ENCODE measurements at regions not wholly inside any gene's neighbourhood (a gene's known extent, or its start where the extent isn't known, plus 50 kb on each side); places are given as distances from the start of the nearest gene placed in this dataset.
"Not testable (repeated sequence)": the region's sequence is repeated elsewhere in the genome, so short reads cannot be mapped to it uniquely, and the experiment has no call there.

- no peak for DNase-seq (ENCODE audit: low read depth)
Observed at GRCh38 chr16:47858333-47858982, 297.3 kb downstream of the ABCC12 start.

GRCh38 chr16:47855431-47855830 lies 300.4 kb downstream of the ABCC12 start:
- no peak for DNase-seq (ENCODE audit: low read depth)

DNA sequence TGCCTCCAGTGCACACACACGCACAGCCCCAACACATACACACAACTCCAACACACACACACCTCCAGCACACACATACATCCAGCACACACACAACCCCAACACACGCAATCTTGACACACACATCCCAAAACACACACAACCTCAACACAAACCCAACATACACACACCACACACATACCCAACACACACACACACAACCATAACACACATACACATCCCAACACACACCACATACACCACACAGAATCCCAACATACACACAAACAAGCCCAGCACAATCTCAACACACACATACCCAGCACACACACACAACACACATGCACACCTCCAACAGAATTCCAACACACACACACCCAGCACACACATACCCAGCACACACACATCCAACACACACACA lies 301.1 kb downstream of the ABCC12 start:
- no peak for DNase-seq (ENCODE audit: low read depth)

GRCh38 chr16:47852991-47853390 lies 302.8 kb downstream of the ABCC12 start:
- DNase-seq (ENCODE audit: low read depth) = no peak

GRCh38 chr16:47851146-47851545 lies 304.6 kb downstream of the ABCC12 start:
- DNase-seq (ENCODE audit: low read depth) = no peak

DNA sequence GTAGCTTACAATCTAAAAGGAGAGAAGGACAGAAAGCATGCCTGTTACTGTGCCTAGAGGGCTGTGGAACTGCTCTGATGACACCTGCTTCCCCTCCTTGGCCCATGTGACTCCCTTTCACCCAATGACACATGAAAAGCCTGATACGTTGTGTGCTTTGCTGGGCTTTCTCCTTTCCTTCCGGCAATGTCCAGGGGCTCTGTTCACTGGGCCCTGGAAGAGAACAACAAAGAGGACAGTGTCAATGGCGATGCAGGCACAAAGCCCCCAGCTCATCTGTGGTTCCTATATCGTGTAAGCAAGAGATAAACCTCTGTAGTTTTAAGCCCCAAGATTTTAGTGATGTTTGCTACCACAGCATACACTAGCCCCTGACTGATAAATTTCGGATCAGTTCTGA lies 306.1 kb downstream of the ABCC12 start:
- DNase-seq (ENCODE audit: low read depth) = no peak

DNA sequence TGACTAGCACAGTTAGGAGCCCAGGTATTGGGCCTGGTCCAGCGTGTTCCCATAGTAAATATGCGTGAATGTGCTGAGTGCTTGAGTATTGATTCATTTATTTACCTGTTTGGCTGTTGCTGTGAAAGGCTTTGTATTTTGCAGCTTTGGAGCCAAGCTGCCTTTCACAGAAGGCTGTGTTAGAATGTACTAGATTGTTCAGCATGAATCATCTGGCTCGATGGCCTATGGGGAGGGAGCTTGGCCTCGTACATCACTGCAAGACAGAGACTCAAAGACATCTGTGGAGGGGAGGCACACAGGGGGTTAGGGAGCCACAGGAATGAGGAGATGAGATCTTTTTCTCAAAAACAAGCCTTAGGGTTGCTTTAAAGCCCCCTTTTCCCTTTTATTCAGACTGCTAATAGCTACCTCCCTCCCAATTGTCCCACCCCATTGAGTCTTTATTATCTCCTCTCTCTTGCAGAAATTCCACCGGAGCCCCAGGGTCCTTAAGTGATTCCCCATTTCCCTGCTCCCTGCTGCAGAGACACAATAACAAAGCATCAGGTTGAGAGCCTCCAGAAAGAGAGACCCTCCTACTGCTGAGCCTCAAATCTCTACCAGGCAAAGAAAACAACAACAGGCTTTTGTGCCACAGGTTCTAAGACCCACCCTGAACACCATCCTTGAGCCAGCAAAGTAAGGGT lies 307.2 kb downstream of the ABCC12 start:
- DNase-seq (ENCODE audit: low read depth) = peak; percentile 2

DNA sequence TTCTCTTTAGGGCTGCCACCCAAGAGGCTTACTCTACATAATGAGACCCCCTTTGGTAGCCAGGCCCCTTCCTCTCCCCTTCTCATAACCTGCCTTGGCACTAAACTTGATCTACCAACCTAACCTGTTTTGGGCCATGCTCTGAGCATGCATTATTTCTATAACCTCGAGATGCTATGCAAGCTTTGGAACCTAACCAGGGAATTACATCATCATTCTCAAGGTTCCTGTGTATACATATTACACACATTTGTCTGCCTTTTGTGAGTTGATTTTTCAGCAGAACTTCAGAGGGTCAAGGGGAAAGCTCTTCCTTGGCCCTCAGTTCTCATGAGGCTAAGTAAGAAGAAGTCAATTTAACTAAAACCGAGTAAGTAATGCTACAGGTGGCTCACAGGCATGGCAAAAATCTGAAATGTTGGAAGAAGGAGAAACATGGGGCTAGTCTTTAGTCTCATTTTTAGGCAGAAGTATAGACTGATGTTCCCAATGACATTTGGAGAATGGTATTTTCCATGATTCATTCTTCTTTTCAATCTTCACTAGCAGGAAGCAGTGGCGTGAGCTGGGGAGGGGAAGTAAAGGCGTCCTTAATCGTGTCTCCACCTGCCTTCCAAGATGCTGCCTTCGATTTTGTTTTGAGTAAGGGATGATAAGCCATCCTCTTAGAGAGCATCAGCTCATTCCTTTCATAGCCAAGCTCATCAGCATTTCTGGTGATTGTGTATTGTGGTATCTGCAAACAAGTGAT lies 308.4 kb downstream of the ABCC12 start:
- no peak for DNase-seq (ENCODE audit: low read depth)

- no peak for DNase-seq (ENCODE audit: low read depth)
Observed at GRCh38 chr16:47834485-47835024, 321.2 kb downstream of the ABCC12 start.

- DNase-seq (ENCODE audit: low read depth) = no peak
Observed at GRCh38 chr16:47833771-47834170, 322.0 kb downstream of the ABCC12 start.

DNA sequence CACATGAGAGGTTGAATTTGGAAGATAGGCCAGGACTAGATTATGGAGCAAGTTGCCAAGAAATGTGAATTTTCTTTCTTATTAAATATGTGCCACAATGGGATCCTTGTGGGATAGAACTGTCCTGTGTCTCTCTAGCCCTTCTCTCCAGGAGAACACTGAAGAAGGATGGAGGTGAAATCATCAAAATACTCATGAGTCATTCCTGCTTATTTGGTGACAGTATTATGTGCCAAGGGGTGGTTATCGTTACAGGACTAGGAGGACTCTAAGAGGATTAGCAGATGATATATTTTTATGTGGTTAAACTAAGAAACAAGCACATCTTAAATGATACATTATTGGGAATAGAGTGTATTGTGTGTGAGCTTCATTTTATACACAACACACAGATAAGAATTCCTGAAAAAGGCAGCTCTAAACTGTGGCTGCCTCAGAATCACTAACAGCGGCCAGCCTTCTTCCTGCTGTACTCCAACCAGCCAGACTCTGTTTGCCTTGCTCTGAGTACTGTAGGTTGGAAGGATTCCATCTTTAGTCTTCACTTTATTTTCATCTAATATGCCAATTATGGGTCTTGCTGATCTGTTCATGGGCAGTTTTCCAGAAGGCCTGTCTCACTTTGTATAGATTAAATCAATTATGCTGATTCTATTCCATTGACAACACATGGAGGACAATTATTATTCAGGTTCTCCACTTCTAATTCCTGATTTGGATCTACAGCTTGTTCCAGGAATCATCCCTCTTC lies 325.8 kb downstream of the ABCC12 start:
- no peak for DNase-seq (ENCODE audit: low read depth)

DNA sequence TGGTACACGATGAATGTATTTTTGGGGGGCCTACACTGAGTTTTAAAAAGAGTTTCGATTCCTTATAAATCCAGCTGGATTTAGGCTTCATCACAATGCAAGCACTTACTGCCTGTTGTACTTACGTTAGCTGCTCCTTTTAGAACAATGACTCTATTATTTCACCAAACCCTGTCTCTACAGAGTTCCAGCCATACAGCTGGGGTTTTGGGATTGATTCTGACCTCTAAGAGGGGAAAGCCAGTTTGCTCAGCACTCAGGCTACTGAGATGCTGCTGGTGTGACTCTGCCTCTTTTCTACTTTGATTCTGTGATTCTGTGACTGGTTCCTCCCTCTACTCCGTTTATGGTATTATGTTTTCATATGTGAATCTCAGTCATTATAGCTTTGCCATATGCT lies 329.7 kb downstream of the ABCC12 start:
- no peak for DNase-seq (ENCODE audit: low read depth)

GRCh38 chr16:47817048-47817447 lies 338.7 kb downstream of the ABCC12 start:
- DNase-seq (ENCODE audit: low read depth) = no peak

DNA sequence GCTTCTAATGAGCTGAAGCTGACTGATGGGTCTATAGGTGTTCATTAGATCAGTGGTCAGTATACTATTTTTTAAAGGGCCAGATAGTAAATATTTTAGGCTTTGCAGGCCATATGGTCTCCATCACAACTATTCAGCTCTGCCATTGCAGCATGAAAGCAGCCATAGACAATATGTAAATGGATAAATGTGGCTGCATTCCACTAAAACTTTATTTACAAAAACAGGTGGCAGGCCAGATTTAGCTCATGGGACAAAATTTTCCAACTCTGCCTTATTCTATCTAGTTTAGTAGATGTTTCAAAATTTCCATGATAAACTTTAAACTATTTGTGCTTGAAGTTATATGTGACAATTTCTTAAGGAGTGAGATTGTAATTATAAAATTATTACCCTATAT lies 339.3 kb downstream of the ABCC12 start:
- no peak for DNase-seq (ENCODE audit: low read depth)

- peak; percentile 40 for DNase-seq (ENCODE audit: low read depth)
Observed at GRCh38 chr16:47815655-47816054, 340.1 kb downstream of the ABCC12 start.

DNA sequence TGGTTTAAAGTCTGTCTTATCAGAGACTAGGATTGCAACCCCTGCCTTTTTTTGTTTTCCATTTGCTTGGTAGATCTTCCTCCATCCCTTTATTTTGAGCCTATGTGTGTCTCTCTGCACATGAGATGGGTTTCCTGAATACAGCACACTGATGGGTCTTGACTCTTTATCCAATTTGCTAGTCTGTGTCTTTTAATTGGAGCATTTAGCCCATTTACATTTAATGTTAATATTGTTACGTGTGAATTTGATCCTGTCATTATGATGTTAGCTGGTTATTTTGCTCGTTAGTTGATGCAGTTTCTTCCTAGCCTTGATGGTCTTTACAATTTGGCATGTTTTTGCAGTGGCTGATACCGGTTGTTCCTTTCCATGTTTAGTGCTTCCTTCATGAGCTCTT lies 344.0 kb downstream of the ABCC12 start:
- DNase-seq (ENCODE audit: low read depth) = not testable (repeated sequence)

DNA sequence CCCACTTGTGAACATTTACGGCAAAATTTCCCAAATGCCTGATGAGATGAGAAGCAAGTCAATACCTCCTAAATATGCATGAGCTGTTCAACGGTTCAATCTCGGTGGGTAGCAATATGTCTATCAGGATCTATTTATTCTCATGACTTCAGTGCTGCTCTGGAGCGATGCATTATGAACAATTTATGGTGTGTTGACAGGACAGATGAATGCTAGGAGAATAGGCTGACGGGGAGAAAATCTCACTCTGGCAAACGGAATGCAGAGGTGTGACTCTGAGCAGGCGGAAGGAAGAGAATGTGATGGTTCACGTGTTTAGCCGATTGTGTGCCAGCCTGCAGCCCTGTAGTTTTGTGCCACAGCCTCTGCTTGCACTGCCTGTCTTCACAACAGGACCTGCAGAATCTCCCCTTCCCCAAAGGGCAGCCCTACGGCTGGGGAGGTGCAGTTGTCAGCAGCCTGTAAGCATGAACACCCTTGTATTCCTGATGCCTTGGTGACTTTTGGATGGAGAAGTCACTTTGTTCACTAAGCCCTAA lies 345.2 kb downstream of the PHKB start:
- no peak for DNase-seq (ENCODE audit: low read depth)

GRCh38 chr16:47787696-47788095 lies 326.6 kb downstream of the PHKB start:
- DNase-seq (ENCODE audit: low read depth) = peak; percentile 33

DNA sequence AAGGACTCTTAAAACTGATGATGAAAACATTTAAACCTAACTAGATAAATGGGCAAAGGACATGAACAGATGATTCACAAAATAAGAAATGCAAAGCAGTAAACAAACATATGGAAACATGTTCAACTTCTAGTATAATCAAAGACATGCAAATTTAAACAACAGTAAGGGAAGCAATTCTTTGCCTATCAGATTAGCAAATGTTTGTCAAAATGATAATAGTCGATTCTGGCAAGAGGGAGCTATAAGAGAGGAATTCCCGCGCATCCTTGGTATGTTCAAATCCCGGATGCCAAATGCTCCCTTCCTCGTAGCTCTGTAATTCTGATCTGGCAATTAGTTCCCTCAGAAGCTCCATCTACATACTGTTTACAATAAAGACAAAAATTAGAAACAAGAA lies 320.5 kb downstream of the PHKB start:
- DNase-seq (ENCODE audit: low read depth) = no peak

DNA sequence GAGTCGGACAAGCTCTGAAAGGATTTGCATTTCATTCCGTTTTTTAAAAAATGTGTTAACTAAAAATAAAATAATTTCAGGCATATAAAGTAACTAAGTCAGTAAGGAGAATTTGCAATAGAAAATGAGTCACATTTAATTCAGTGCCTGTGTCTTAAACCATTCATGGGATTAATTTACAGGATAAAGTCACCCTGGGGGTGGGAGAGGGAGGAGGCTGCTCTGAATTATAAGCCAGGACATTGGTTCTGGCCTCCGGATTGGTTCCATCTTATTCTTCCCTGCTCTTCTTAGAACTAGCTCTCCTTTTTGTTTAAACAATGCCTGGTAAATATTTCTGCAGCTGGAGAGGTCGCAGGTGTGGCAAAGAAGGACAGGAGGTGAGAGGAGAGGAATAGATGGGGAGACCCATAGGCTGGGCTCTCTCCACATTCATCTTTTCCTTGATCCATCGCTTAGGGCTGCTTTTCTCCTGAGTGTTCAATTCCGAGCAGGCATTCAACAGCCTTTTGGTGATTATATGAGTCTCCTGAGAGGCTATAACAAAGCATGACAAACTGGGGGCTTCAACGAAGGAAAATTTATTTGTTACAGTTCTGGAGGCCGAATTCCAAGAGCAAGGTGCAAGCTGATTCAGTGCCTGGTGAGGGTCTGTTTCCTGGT lies 319.2 kb downstream of the PHKB start:
- no peak for DNase-seq (ENCODE audit: low read depth)

Data from EH (cell line).